ENCODE measurements at regions not wholly inside any gene's neighbourhood (a gene's known extent, or its start where the extent isn't known, plus 50 kb on each side); places are given as distances from the start of the nearest gene placed in this dataset.

DNA sequence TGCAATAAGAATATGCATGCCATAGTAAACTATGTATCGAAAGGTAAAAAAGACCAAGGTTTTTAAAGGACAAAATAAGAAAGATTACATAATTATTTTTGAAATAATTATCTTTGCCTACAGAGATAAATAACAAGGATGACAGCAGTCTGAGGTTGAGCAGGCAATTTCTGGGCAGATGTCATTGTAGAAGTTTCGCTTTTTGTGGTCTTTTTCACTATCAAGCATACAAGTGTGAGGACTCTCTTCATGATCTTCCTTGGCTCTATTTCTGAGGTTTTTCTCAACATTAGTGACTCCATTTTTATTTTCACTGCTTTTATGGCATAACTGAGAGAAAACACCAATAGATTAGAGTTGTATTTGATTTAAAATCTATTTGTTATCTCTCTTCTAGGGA lies 1337.9 kb upstream of the EPHA6 start (continued):
- TF ChIP-seq, protein P1, sequence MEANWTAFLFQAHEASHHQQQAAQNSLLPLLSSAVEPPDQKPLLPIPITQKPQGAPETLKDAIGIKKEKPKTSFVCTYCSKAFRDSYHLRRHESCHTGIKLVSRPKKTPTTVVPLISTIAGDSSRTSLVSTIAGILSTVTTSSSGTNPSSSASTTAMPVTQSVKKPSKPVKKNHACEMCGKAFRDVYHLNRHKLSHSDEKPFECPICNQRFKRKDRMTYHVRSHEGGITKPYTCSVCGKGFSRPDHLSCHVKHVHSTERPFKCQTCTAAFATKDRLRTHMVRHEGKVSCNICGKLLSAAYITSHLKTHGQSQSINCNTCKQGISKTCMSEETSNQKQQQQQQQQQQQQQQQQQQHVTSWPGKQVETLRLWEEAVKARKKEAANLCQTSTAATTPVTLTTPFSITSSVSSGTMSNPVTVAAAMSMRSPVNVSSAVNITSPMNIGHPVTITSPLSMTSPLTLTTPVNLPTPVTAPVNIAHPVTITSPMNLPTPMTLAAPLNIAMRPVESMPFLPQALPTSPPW (CRISPR knock-in tag; IDR thresholded peaks at IDR 0.05): no peak
- TF ChIP-seq, protein P2, sequence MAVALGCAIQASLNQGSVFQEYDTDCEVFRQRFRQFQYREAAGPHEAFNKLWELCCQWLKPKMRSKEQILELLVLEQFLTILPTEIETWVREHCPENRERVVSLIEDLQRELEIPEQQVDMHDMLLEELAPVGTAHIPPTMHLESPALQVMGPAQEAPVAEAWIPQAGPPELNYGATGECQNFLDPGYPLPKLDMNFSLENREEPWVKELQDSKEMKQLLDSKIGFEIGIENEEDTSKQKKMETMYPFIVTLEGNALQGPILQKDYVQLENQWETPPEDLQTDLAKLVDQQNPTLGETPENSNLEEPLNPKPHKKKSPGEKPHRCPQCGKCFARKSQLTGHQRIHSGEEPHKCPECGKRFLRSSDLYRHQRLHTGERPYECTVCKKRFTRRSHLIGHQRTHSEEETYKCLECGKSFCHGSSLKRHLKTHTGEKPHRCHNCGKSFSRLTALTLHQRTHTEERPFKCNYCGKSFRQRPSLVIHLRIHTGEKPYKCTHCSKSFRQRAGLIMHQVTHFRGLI (CRISPR knock-in tag; IDR thresholded peaks at IDR 0.05): no peak
- TF ChIP-seq RNF219 (CRISPR knock-in tag; IDR thresholded peaks at IDR 0.05) (no peak), FOXP1 (CRISPR knock-in tag; IDR thresholded peaks at IDR 0.05) (no peak), RBM39 (optimal IDR thresholded peaks at IDR 0.05; ENCODE audit: low read depth, low read length) (no peak), NUFIP1 (IDR thresholded peaks at IDR 0.05; ENCODE audit: partially characterized antibody) (no peak), SMARCA5 (IDR thresholded peaks at IDR 0.05) (no peak), NR1H2 (CRISPR knock-in tag; IDR thresholded peaks at IDR 0.05) (no peak)

Measured in K562 (cell line).